ENCODE measurements at regions not wholly inside any gene's neighbourhood (a gene's known extent, or its start where the extent isn't known, plus 50 kb on each side); places are given as distances from the start of the nearest gene placed in this dataset.

DNA sequence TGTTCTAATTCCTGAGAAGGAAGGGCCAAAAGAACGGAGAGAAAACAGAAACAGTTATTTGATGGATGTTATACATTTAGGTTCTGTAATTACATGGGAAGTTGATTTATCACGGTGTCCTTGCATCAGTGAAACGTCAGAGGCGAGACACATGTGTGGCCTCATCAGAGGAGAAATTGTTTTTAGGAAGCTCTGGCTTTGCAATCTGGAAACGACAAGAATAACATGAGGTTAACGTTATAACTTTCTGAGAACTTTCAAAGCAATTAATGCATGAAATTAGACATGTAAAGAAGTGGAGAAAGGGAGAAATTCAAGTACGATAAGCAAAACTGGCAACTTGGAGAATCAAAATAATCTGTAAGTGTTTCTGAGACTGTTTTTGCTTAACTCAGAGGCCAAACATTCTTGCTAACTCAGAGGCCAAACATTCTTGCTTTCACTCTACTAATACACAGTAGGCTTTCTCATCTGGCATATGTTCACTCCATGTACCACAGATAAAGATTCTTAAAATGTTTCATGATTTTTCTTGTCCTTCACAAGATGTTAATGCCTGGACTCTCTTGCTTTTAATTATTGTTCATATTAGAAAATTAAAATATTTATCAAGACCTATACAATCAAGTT is 933.0 kb downstream of the TLE4 start:
- TF ChIP-seq, protein P1, sequence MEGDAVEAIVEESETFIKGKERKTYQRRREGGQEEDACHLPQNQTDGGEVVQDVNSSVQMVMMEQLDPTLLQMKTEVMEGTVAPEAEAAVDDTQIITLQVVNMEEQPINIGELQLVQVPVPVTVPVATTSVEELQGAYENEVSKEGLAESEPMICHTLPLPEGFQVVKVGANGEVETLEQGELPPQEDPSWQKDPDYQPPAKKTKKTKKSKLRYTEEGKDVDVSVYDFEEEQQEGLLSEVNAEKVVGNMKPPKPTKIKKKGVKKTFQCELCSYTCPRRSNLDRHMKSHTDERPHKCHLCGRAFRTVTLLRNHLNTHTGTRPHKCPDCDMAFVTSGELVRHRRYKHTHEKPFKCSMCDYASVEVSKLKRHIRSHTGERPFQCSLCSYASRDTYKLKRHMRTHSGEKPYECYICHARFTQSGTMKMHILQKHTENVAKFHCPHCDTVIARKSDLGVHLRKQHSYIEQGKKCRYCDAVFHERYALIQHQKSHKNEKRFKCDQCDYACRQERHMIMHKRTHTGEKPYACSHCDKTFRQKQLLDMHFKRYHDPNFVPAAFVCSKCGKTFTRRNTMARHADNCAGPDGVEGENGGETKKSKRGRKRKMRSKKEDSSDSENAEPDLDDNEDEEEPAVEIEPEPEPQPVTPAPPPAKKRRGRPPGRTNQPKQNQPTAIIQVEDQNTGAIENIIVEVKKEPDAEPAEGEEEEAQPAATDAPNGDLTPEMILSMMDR (conservative IDR thresholded peaks at IDR 0.05 in 1 of 2, IDR thresholded peaks at IDR 0.05 in 1 of 2; ENCODE audit: extremely low read depth in 1 of 2, insufficient read depth in 1 of 2, low read depth in 1 of 2, low read length in 2 of 2), result no peak
- no peak for TF ChIP-seq EZH2 (IDR thresholded peaks at IDR 0.05; ENCODE audit: borderline replicate concordance, low read length)

Data from mammary epithelial cell (primary cell).